HepG2 (cell line): ENCODE measurements at regions not wholly inside any gene's neighbourhood (a gene's known extent, or its start where the extent isn't known, plus 50 kb on each side); places are given as distances from the start of the nearest gene placed in this dataset.

ENCODE experiments used
- ATAC-seq: fragments of 200-7000 bp; cut with Tn5 transposase; 3 replicates; pipeline ENCODE4 v1.9.1; 2020; ENCODE audit warnings: mild to moderate bottlenecking, moderate library complexity
- BruUV-seq: library from RNA; stranded (reverse); fragments of 400-500 nt; replicated peaks from 2 replicates; lab custom pipeline; 2021; lab: Mats Ljungman, UMichigan
- CTCF ChIA-PET: fragments of 300-600 bp; formaldehyde crosslinking; extraction: SDS; loops from one replicate; lab custom pipeline; 2021; ENCODE audit warnings: low total read pairs, inconsistent platforms, low intra/inter-chr PET ratio; lab: Yijun Ruan, JAX
- POLR2A ChIA-PET: fragments of 350-600 bp; sonication (Branson Sonifier 250); formaldehyde crosslinking; loops from one replicate; lab custom pipeline; 2020; ENCODE audit warnings: antibody characterized with exemption, inconsistent platforms; lab: Yijun Ruan, JAX
- DNase-seq: peaks from one replicate; pipeline ENCODE4 v3.0.0-alpha.2; 2015; ENCODE audit warnings: low spot score
- FAIRE-seq: peaks from 3 replicates; lab custom pipeline; 2011; peaks lifted over from hg19 to GRCh38; lab: Jason Lieb, UNC
- H2AFZ ChIP-seq: one replicate; pipeline ENCODE4 v1.6.1; 2011; ENCODE audit warnings: low read length, inconsistent platforms
- H3K27ac ChIP-seq: fragments of 300-600 bp; 3 replicates; pipeline ENCODE4 v1.8.0; 2011; ENCODE audit warnings: mixed run types, mild to moderate bottlenecking, mixed read lengths, low read length, inconsistent platforms; ENCODE audit not compliant: insufficient read depth; ENCODE audit errors: extremely low read length
- H3K27me3 ChIP-seq, 2 experiments: fragments of 200-600 bp in 1 of 2; 2 replicates in 1 of 2; 3 replicates in 1 of 2; pipeline versions ENCODE4 v1.6.0 to v1.8.0; 2011; ENCODE audit warnings: low read length in 2 of 2, mild to moderate bottlenecking in 2 of 2, moderate library complexity in 2 of 2, inconsistent platforms in 1 of 2; ENCODE audit not compliant: insufficient read depth in 2 of 2, control insufficient read depth in 1 of 2
- H3K36me3 ChIP-seq, 2 experiments: fragments of 200-600 bp in 1 of 2; replicated peaks in 1 of 2; 2 replicates in 1 of 2; 3 replicates in 1 of 2; pipeline versions ENCODE4 v1.5.1 to v1.8.0; 2011; ENCODE audit warnings: low read length in 2 of 2, inconsistent platforms in 1 of 2; ENCODE audit not compliant: insufficient read depth in 2 of 2, control insufficient read depth in 1 of 2
- H3K4me1 ChIP-seq: 2 replicates; pipeline ENCODE4 v1.5.1; 2012; ENCODE audit warnings: low read length, inconsistent platforms; ENCODE audit not compliant: insufficient read depth
- H3K4me2 ChIP-seq: 2 replicates; pipeline ENCODE4 v1.6.0; 2011; ENCODE audit warnings: low read depth, low read length, inconsistent platforms
- H3K4me3 ChIP-seq, 3 experiments: fragments of 200-600 bp in 1 of 3; sonication (generic), shearing (Covaris generic) in 1 of 3; replicated peaks in 1 of 3; 2 replicates each; pipeline ENCODE4 v1.5.1; 2011 to 2016; ENCODE audit warnings: low read length in 3 of 3, inconsistent platforms in 2 of 3, low read depth in 2 of 3, mild to moderate bottlenecking in 2 of 3, control low read depth in 1 of 3, mixed read lengths in 1 of 3; ENCODE audit not compliant: insufficient read depth in 1 of 3
- H3K79me2 ChIP-seq: one replicate; pipeline ENCODE4 v1.6.1; 2011; ENCODE audit warnings: low read length, inconsistent platforms; ENCODE audit not compliant: insufficient read depth
- H3K9ac ChIP-seq: 2 replicates; pipeline ENCODE4 v1.6.0; 2011; ENCODE audit warnings: mild to moderate bottlenecking, low read depth, low read length, inconsistent platforms; ENCODE audit not compliant: insufficient read depth
- H3K9me3 ChIP-seq: 2 replicates; pipeline ENCODE4 v1.5.1; 2012; ENCODE audit warnings: mild to moderate bottlenecking, low read length
- H4K20me1 ChIP-seq: 2 replicates; pipeline ENCODE4 v1.6.0; 2011; ENCODE audit warnings: inconsistent platforms, mild to moderate bottlenecking, low read length, moderate library complexity; ENCODE audit not compliant: insufficient read depth
- ADNP ChIP-seq: sonication (generic); formaldehyde crosslinking; IDR thresholded peaks from 2 replicates; pipeline ENCODE4 v1.4.0; 2020; ENCODE audit warnings: missing genetic modification reagents
- ELF3 ChIP-seq: IDR thresholded peaks from 2 replicates; pipeline ENCODE4 v1.6.1; 2016; ENCODE audit warnings: missing genetic modification reagents, missing compliant biosample characterization
- HMG20A ChIP-seq: IDR thresholded peaks from 2 replicates; pipeline ENCODE4 v1.6.1; 2016; ENCODE audit warnings: borderline replicate concordance
- HOXA9 ChIP-seq: sonication (generic); formaldehyde crosslinking; IDR thresholded peaks from 2 replicates; pipeline ENCODE4 v1.8.1; 2022; ENCODE audit warnings: missing genetic modification reagents, mild to moderate bottlenecking, moderate library complexity, borderline replicate concordance
- KAT8 ChIP-seq: IDR thresholded peaks from 2 replicates; pipeline ENCODE4 v1.6.1; 2016; ENCODE audit warnings: missing genetic modification reagents, missing compliant biosample characterization
- KDM2A ChIP-seq: sonication (generic); formaldehyde crosslinking; IDR thresholded peaks from 2 replicates; pipeline ENCODE4 v1.4.0; 2020; ENCODE audit warnings: low read depth, missing genetic modification reagents, borderline replicate concordance
- MED8 ChIP-seq: sonication (generic); formaldehyde crosslinking; IDR thresholded peaks from 2 replicates; pipeline ENCODE4 v1.8.1; 2023; ENCODE audit warnings: mild to moderate bottlenecking, missing genetic modification reagents; ENCODE audit not compliant: insufficient replicate concordance
- MTF1 ChIP-seq: sonication (generic); formaldehyde crosslinking; IDR thresholded peaks from 2 replicates; pipeline ENCODE4 v1.5.0; 2020; ENCODE audit warnings: missing genetic modification reagents
- SMYD3 ChIP-seq: sonication (generic); formaldehyde crosslinking; IDR thresholded peaks from 2 replicates; pipeline ENCODE4 v1.8.1; 2023; ENCODE audit warnings: mild to moderate bottlenecking, missing genetic modification reagents
- SPEN ChIP-seq: sonication (generic); formaldehyde crosslinking; IDR thresholded peaks from 2 replicates; pipeline ENCODE4 v1.5.1; 2020; ENCODE audit warnings: low read depth, mild to moderate bottlenecking, missing genetic modification reagents
- TBX3 ChIP-seq: fragments of 450-650 bp; IDR thresholded peaks from 2 replicates; pipeline ENCODE4 v1.6.1; 2017; ENCODE audit warnings: antibody characterized with exemption, mild to moderate bottlenecking, inconsistent platforms, borderline replicate concordance
- THAP7 ChIP-seq: sonication (generic); formaldehyde crosslinking; IDR thresholded peaks from 2 replicates; pipeline ENCODE4 v1.8.1; 2023; ENCODE audit warnings: mild to moderate bottlenecking, missing genetic modification reagents
- ZNF232 ChIP-seq: sonication (generic); formaldehyde crosslinking; IDR thresholded peaks from 2 replicates; pipeline ENCODE4 v1.4.0; 2020; ENCODE audit warnings: missing genetic modification reagents, borderline replicate concordance
- ZNF354B ChIP-seq: sonication (generic); formaldehyde crosslinking; IDR thresholded peaks from 2 replicates; pipeline ENCODE4 v1.8.0; 2022; ENCODE audit warnings: mild to moderate bottlenecking, missing genetic modification reagents
- ZNF432 ChIP-seq: sonication (generic); formaldehyde crosslinking; IDR thresholded peaks from 2 replicates; pipeline ENCODE4 v1.5.0; 2020; ENCODE audit warnings: missing genetic modification reagents, mild to moderate bottlenecking, borderline replicate concordance
- ZNF562 ChIP-seq: sonication (generic); formaldehyde crosslinking; IDR thresholded peaks from 2 replicates; pipeline ENCODE4 v1.8.0; 2022; ENCODE audit warnings: missing genetic modification reagents, borderline replicate concordance
- ZNF652 ChIP-seq: IDR thresholded peaks from 2 replicates; pipeline ENCODE4 v1.6.1; 2016; ENCODE audit warnings: low read depth, borderline replicate concordance
- whole genome bisulfite sequencing: methylation state at CpG from one replicate; pipeline ENCODE4 v1.1.6; 2017; ENCODE audit warnings: low lambda C conversion rate; 5-methylcytosine and 5-hydroxymethylcytosine counted together
- in situ Hi-C: cut with HindIII; loops from 2 replicates; pipeline ENCODE4 v1.10.0; 2017; ENCODE audit warnings: low pct_unique_long_range_greater_than_20kb; ENCODE audit not compliant: extremely low pct_ligation_motif_present
- intact Hi-C: fragments of 100-400 bp; cut with micrococcal nuclease; formaldehyde crosslinking; loops from one replicate; pipeline ENCODE4 v1.10.0; 2022; ENCODE audit not compliant: unreplicated experiment
- TF ChIP-seq, protein P1 (sequence below): IDR thresholded peaks from 2 replicates; pipeline ENCODE4 v1.6.1; 2016

DNA sequence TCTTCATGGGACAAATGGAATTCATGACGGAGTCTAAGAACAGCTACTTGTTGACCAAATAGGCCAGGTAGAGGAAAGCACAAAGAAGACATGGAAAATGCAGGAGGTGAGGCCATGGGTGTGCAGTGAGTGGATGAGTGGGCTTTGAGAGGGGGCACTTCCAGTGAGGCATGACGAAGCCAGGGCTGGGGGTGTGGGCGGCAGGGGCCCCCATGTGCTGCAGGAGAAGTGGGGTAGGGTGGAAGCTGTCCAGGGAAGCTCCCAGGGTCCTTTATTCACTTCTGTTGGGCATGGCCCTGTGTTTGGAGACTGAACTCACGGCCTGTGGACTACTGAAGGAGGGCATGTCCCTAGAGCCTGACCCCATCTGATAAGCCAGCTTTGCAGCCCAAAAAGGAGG lies 127.6 kb upstream of the SLC25A48 start:
- no peak for FAIRE-seq

DNA sequence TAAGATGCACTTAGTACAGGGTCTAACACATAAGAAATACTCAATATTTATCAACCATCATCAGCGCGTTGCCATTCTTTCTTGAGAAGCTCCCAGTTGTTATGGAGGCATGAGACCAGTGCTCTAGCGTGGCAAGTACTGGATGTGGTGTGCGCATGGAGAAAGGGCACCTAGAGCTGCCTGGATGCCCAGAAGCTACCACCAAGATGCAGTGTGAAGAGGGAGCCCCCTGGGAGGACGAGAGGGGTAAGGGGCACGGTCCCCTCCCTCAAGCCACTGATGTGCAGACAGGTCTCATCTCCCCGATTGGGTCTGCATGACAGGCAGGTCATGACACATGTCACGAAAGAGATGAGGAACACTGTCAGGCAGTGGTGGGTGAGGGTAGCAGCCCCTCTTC lies 127.7 kb upstream of the CXCL14 start:
- WGBS, result 45% methylated on average over 8 of the region's 8 CpGs
- POLR2A ChIA-PET, result no interaction called here
- Histone ChIP-seq H3K4me2 (no peak overlapping the region), H3K4me3 (no peak overlapping the region), H3K27ac (no peak overlapping the region), H2AFZ (no peak overlapping the region), H3K9ac (no peak overlapping the region), H3K27me3 (peaks cover 0 to 18% of the 10 kb centered on the region in 2 experiments; a peak in 3 of 5 replicates), H3K79me2 (no peaks in the 10 kb centered on the region), H3K4me1 (peaks cover 12% of the 10 kb centered on the region; the same call in 1 of the 2 replicates), H3K36me3 (no peaks in the 10 kb centered on the region), H4K20me1 (no peaks in the 10 kb centered on the region), H3K9me3 (no peaks in the 10 kb centered on the region)
- TF ChIP-seq, protein P1, sequence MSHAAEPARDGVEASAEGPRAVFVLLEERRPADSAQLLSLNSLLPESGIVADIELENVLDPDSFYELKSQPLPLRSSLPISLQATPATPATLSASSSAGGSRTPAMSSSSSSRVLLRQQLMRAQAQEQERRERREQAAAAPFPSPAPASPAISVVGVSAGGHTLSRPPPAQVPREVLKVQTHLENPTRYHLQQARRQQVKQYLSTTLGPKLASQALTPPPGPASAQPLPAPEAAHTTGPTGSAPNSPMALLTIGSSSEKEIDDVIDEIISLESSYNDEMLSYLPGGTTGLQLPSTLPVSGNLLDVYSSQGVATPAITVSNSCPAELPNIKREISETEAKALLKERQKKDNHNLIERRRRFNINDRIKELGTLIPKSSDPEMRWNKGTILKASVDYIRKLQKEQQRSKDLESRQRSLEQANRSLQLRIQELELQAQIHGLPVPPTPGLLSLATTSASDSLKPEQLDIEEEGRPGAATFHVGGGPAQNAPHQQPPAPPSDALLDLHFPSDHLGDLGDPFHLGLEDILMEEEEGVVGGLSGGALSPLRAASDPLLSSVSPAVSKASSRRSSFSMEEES (CRISPR knock-in tag), result no peak
- TF ChIP-seq KAT8 (CRISPR knock-in tag) (no peak), THAP7 (CRISPR knock-in tag) (no peak), SPEN (CRISPR knock-in tag) (no peak), ELF3 (CRISPR knock-in tag) (no peak), TBX3 (no peak), ZNF652 (CRISPR knock-in tag) (no peak), ZNF432 (no peak), ADNP (CRISPR knock-in tag) (no peak), ZNF232 (CRISPR knock-in tag) (no peak), MED8 (CRISPR knock-in tag) (no peak)
- in situ Hi-C loops, result no loop called here
- DNase-seq, result no peak
- ATAC-seq, result no peak
- intact Hi-C loops, result no loop called here
- BruUV-seq, result no TSS peak
- no peak for FAIRE-seq
- CTCF ChIA-PET, result no interaction called here

More for the DNA sequence above, 127.6 kb upstream of the SLC25A48 start:
- BruUV-seq, result no TSS peak
- Histone ChIP-seq H3K9ac (no peak overlapping the region), H3K27me3 (peaks cover 0 to 22% of the 10 kb centered on the region in 2 experiments; a peak in 3 of 5 replicates), H3K36me3 (no peaks in the 10 kb centered on the region), H3K79me2 (no peaks in the 10 kb centered on the region), H3K9me3 (no peaks in the 10 kb centered on the region), H3K4me2 (no peak overlapping the region), H3K27ac (no peak overlapping the region), H3K4me3 (no peak overlapping the region), H3K4me1 (peaks cover 12% of the 10 kb centered on the region; the same call in 1 of the 2 replicates), H4K20me1 (no peaks in the 10 kb centered on the region), H2AFZ (no peak overlapping the region)
- in situ Hi-C loops, result no loop called here
- TF ChIP-seq ZNF652 (CRISPR knock-in tag), result no peak
- TF ChIP-seq ZNF354B (CRISPR knock-in tag), result no peak
- TF ChIP-seq MTF1, result no peak
- no peak for TF ChIP-seq SMYD3 (CRISPR knock-in tag)
- TF ChIP-seq KDM2A, result no peak
- TF ChIP-seq HMG20A (CRISPR knock-in tag), result no peak
- no peak for TF ChIP-seq HOXA9
- no peak for TF ChIP-seq ZNF562 (CRISPR knock-in tag)
- ChIA-PET POLR2A (no interaction called here), CTCF (no interaction called here)
- 4% methylated on average over 4 of the region's 4 CpGs for WGBS
- DNase-seq (no peak), ATAC-seq (no peak)
- intact Hi-C loops, result no loop called here
